ENCODE measurements at regions not wholly inside any gene's neighbourhood (a gene's known extent, or its start where the extent isn't known, plus 50 kb on each side); places are given as distances from the start of the nearest gene placed in this dataset.

GRCh38 chr7:13322126-13322525, 634.7 kb downstream of the ARL4A start:
- no peak for TF ChIP-seq CTCF (IDR thresholded peaks at IDR 0.05)
- TF ChIP-seq POLR2A (IDR thresholded peaks at IDR 0.05), result no peak
- TF ChIP-seq EP300 (IDR thresholded peaks at IDR 0.05), result no peak

All from stomach (tissue), 4 donors.